Tibial nerve (tissue), 4 donors: ENCODE measurements at regions not wholly inside any gene's neighbourhood (a gene's known extent, or its start where the extent isn't known, plus 50 kb on each side); places are given as distances from the start of the nearest gene placed in this dataset.

Experiments
- DNase-seq, 2 donors: peaks; one replicate each; pipeline ENCODE4 v3.0.0-alpha.2; 2019; ENCODE audit warnings: low spot score in 2 of 2
- H3K27ac ChIP-seq, 4 donors: fragments of 200-600 bp; sonication (generic) in 3 of 4; one replicate each; pipeline ENCODE4 v1.5.1; 2017 to 2019; ENCODE audit warnings: mild to moderate bottlenecking in 1 of 4
- H3K27me3 ChIP-seq, 2 donors: fragments of 200-600 bp; sonication (generic) in 1 of 2; one replicate each; pipeline versions ENCODE4 v1.5.1 to v1.6.0; 2017 to 2019
- H3K36me3 ChIP-seq, 3 donors: fragments of 200-600 bp; sonication (generic); one replicate each; pipeline ENCODE4 v1.5.1; 2018 to 2019
- H3K4me1 ChIP-seq, 4 donors: fragments of 200-600 bp; sonication (generic) in 3 of 4; one replicate each; pipeline ENCODE4 v1.5.1; 2017 to 2019
- H3K4me3 ChIP-seq, 4 donors: fragments of 200-600 bp; sonication (generic) in 3 of 4; one replicate each; pipeline ENCODE4 v1.5.1; 2017 to 2019; ENCODE audit warnings: mild to moderate bottlenecking in 1 of 4, moderate library complexity in 1 of 4
- H3K9me3 ChIP-seq, 4 donors: fragments of 200-600 bp; sonication (generic) in 3 of 4; one replicate each; pipeline ENCODE4 v1.5.1; 2017 to 2019
- EP300 ChIP-seq, 2 donors: sonication (generic); formaldehyde crosslinking; IDR thresholded peaks; one replicate each; pipeline ENCODE4 v1.6.1; 2017; ENCODE audit warnings: antibody characterized with exemption in 2 of 2, mild to moderate bottlenecking in 1 of 2
- POLR2A ChIP-seq, 2 donors: fragments of 450-650 bp; IDR thresholded peaks; one replicate each; pipeline ENCODE4 v1.6.1; 2017; ENCODE audit warnings: antibody characterized with exemption in 2 of 2, mild to moderate bottlenecking in 2 of 2, moderate library complexity in 2 of 2
- WGBS, 2 donors: methylation state at CpG; one replicate each; pipeline ENCODE4 v1.1.5; 2018; 5-methylcytosine and 5-hydroxymethylcytosine counted together
- TF ChIP-seq, protein P1 (sequence below), 5 experiments: fragments of 200-600 bp in 3 of 5; fragments of 450-650 bp in 2 of 5; sonication (generic) in 3 of 5; IDR thresholded peaks; one replicate each; pipeline ENCODE4 v1.5.1; 2016 to 2019; ENCODE audit warnings: antibody characterized with exemption in 5 of 5, mild to moderate bottlenecking in 3 of 5, moderate library complexity in 2 of 5

DNA sequence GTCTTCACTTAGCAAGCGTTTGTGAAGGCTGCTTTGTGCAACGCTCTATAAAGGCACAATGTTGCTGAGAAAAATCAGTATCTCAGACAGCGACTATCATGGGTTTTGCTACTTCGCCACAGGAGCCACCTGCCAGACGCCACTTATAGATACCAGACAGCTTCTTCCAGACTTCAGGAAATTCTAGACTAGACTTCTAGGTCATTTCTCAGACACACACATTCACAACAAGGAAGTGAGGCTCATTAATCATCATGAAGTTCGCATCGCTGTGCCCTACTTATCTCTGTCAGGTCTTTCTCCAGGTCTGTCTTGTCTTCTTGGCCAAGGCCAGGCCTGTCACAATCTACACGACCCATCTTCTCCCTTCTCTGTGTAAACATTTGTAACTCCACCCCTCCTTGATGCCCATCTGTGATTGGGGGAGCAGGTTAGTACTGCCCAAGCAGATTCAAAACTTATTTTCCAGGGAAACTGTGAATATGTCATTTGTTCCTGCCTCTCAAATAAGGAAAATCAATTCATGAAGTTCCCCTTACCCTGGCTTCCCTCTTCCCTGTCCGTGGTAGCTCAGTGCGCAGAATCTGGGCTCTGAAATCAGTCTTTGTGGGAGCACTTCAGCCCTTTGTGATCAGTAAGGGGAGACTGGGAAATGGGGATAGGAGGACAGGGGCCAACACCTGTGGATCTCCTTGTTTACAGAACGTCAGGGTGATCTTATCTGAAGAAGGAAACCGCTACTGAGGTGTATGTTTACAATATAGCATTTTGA lies 115.5 kb downstream of the TNFAIP3 start:
- Histone ChIP-seq H3K27ac (no peak overlapping the region), H3K4me3 (no peak overlapping the region), H3K4me1 (peaks cover 0 to 5% (median 0%) of the 10 kb centered on the region in 4 donors), H3K9me3 (no peaks in the 10 kb centered on the region), H3K36me3 (no peaks in the 10 kb centered on the region), H3K27me3 (no peaks in the 10 kb centered on the region)
- 68 to 74% methylated on average over 12 of the region's 12 CpGs for WGBS, 2 donors
- TF ChIP-seq POLR2A (IDR thresholded peaks at IDR 0.05): no peak
- no peak for DNase-seq

DNA sequence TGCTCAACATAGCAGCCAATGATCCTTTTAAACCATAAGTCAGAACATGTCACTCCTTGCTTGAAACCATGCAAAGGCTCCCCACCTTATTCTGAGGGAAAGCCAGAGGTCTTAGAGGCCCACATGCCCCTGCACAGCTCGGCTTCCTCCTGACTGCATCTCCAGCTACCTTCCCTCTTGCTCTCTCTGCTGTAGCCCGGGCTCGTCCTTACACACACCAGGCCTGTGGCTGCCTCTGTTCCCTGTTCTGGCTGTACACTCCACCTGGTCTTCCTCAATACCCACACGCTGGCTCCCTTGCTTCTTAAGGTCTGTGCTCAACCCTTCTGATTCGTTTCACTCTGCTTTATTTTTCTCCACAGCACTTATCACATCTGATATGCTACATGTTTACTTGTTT lies 116.2 kb downstream of the TNFAIP3 start:
- Histone ChIP-seq H3K4me1 (peaks cover 0 to under 1% (median 0%) of the 10 kb centered on the region in 4 donors), H3K27ac (no peak overlapping the region), H3K36me3 (no peaks in the 10 kb centered on the region), H3K4me3 (no peak overlapping the region), H3K9me3 (no peaks in the 10 kb centered on the region), H3K27me3 (no peaks in the 10 kb centered on the region)
- 87 to 92% methylated on average over 5 of the region's 5 CpGs for WGBS, 2 donors
- DNase-seq: no peak
- TF ChIP-seq, protein P1, sequence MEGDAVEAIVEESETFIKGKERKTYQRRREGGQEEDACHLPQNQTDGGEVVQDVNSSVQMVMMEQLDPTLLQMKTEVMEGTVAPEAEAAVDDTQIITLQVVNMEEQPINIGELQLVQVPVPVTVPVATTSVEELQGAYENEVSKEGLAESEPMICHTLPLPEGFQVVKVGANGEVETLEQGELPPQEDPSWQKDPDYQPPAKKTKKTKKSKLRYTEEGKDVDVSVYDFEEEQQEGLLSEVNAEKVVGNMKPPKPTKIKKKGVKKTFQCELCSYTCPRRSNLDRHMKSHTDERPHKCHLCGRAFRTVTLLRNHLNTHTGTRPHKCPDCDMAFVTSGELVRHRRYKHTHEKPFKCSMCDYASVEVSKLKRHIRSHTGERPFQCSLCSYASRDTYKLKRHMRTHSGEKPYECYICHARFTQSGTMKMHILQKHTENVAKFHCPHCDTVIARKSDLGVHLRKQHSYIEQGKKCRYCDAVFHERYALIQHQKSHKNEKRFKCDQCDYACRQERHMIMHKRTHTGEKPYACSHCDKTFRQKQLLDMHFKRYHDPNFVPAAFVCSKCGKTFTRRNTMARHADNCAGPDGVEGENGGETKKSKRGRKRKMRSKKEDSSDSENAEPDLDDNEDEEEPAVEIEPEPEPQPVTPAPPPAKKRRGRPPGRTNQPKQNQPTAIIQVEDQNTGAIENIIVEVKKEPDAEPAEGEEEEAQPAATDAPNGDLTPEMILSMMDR (IDR thresholded peaks at IDR 0.05): no peak

DNA sequence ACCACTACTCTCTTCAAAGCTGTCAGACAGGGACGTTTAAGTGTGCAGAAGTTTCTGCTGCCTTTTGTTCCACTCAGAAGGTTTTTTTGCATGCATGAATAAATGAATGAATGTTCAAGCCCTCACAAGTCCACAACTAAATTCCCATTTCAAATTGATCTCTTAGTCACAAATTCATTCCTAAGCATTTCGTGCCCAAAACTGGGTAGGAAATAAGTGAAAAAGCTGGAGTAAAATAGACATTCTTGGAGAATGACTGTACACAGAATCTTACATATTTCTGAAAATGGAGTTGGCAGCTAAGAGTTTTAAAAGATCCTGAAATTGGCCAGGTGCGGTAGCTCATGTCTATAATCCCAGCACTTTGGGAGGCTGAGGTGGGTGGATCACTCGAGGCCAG lies 117.6 kb downstream of the PERP start:
- TF ChIP-seq, protein P1 (IDR thresholded peaks at IDR 0.05): no peak
- TF ChIP-seq EP300 (IDR thresholded peaks at IDR 0.05) (no peak), POLR2A (IDR thresholded peaks at IDR 0.05) (no peak)
- Histone ChIP-seq H3K4me1 (no peaks in the 10 kb centered on the region), H3K27ac (no peak overlapping the region), H3K4me3 (no peak overlapping the region), H3K9me3 (no peaks in the 10 kb centered on the region), H3K36me3 (no peaks in the 10 kb centered on the region), H3K27me3 (no peaks in the 10 kb centered on the region)
- WGBS, 2 donors: 76 to 78% methylated on average over 4 of the region's 4 CpGs
- DNase-seq: no peak

DNA sequence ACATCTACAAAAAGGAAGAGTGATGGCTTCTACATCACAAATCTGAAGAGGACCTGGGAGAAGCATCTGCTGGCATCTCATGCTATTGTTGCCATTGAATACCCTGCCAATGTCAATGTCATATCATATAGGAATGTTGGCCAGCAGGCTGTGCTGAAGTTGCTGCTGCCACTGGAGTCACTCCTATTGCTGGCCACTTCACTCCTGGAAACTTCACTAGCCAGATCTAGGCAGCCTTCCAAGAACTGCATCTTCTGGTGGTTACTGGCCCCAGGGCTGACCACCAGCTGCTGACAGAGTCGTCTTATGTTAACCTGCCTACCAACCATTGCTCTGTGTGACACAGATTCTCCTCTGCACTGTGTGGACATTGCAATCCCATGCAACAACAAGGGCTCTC lies 111.8 kb downstream of the PERP start:
- Histone ChIP-seq H3K9me3 (peaks cover 0 to 12% (median 0%) of the 10 kb centered on the region in 4 donors), H3K4me3 (no peak overlapping the region), H3K27ac (no peak overlapping the region), H3K36me3 (no peaks in the 10 kb centered on the region), H3K4me1 (no peaks in the 10 kb centered on the region), H3K27me3 (no peaks in the 10 kb centered on the region)
- no peak for TF ChIP-seq EP300 (IDR thresholded peaks at IDR 0.05)
- TF ChIP-seq, protein P1 (IDR thresholded peaks at IDR 0.05): no peak
- no peak for TF ChIP-seq POLR2A (IDR thresholded peaks at IDR 0.05)
- WGBS, 2 donors: 80 to 88% methylated on average over 1 of the region's 1 CpG
- DNase-seq: no peak

DNA sequence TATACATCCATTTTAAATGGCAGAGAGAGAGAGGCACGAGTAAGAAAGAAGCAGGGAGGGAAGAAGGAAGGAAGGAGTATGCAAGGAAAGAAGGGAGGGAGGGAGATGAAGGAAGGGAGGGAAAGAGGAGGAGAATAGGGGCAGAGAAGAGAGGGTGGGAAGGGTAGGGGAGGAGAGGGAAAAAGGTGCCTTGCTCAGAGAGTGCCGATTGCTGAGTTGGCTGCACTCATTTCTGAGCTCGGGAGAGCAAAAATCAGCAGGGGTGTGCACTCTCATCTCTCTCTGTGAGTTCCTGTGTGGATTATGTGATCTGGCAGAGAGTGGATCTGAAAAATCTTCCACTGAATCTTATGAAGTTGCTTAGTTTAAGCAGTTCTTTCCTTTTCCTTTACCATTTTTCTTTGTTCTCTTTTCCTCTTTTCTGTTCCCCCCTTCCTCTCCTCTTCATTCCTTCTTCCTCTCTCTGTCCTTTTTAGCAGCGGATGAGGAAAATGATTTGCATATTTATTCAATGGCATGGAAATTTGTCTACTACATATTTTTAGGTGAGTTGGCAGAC lies 108.7 kb downstream of the PERP start:
- no peak for DNase-seq
- no peak overlapping the region for H3K27ac ChIP-seq
- peaks cover 0 to 12% (median 0%) of the 10 kb centered on the region in 4 donors for H3K9me3 ChIP-seq
- H3K4me3 ChIP-seq: no peak overlapping the region
- H3K36me3 ChIP-seq: no peaks in the 10 kb centered on the region
- H3K27me3 ChIP-seq: no peaks in the 10 kb centered on the region
- 68 to 69% methylated on average over 4 of the region's 4 CpGs for WGBS, 2 donors
- no peaks in the 10 kb centered on the region for H3K4me1 ChIP-seq
- TF ChIP-seq POLR2A (IDR thresholded peaks at IDR 0.05): no peak
- TF ChIP-seq, protein P1 (IDR thresholded peaks at IDR 0.05): no peak
- no peak for TF ChIP-seq EP300 (IDR thresholded peaks at IDR 0.05)
